OCI-LY1 (cell line): ENCODE measurements at regions not wholly inside any gene's neighbourhood (a gene's known extent, or its start where the extent isn't known, plus 50 kb on each side); places are given as distances from the start of the nearest gene placed in this dataset.

ENCODE experiments used
- H2AFZ ChIP-seq: fragments of 200-600 bp; sonication (generic), shearing (Covaris generic); 2 replicates; pipeline ENCODE4 v1.6.0; 2014; ENCODE audit warnings: antibody characterized with exemption, mild to moderate bottlenecking, low read length
- H3F3A ChIP-seq: fragments of 200-600 bp; sonication (generic), shearing (Covaris generic); 2 replicates; pipeline ENCODE4 v1.6.0; 2014; ENCODE audit warnings: mild to moderate bottlenecking, antibody characterized with exemption, low read length, moderate library complexity; ENCODE audit not compliant: insufficient read depth
- H3K27ac ChIP-seq: fragments of 200-600 bp; sonication (generic); 2 replicates; pipeline ENCODE4 v1.5.1; 2014; ENCODE audit warnings: low read length, mixed run types, mild to moderate bottlenecking, low read depth; ENCODE audit not compliant: poor library complexity, severe bottlenecking
- H3K27me3 ChIP-seq: fragments of 200-600 bp; sonication (generic); 2 replicates; pipeline ENCODE4 v1.6.0; 2014; ENCODE audit warnings: antibody characterized with exemption, mild to moderate bottlenecking, low read length, moderate library complexity; ENCODE audit not compliant: insufficient read depth
- H3K36me3 ChIP-seq: fragments of 200-600 bp; sonication (generic); 2 replicates; pipeline ENCODE4 v1.6.1; 2014; ENCODE audit warnings: mild to moderate bottlenecking, antibody characterized with exemption, low read length, moderate library complexity, mixed read lengths; ENCODE audit not compliant: insufficient read depth
- H3K4me1 ChIP-seq: fragments of 200-600 bp; sonication (generic); 2 replicates; pipeline ENCODE4 v1.5.1; 2014; ENCODE audit warnings: mild to moderate bottlenecking, low read length, moderate library complexity; ENCODE audit not compliant: insufficient read depth, severe bottlenecking
- H3K4me2 ChIP-seq: fragments of 200-600 bp; sonication (generic), shearing (Covaris generic); 2 replicates; pipeline ENCODE4 v1.6.1; 2014; ENCODE audit warnings: low read length
- H3K4me3 ChIP-seq: fragments of 200-600 bp; sonication (generic); 2 replicates; pipeline ENCODE4 v1.5.1; 2014; ENCODE audit warnings: low read length, low read depth, mild to moderate bottlenecking, mixed read lengths; ENCODE audit not compliant: poor library complexity, severe bottlenecking
- H3K79me2 ChIP-seq: fragments of 200-600 bp; shearing (Covaris generic); 2 replicates; pipeline ENCODE4 v1.6.1; 2016; ENCODE audit warnings: mixed run types, low read length, mixed read lengths; ENCODE audit not compliant: insufficient read depth
- H3K9ac ChIP-seq: fragments of 200-600 bp; sonication (generic), shearing (Covaris generic); 2 replicates; pipeline ENCODE4 v1.6.1; 2014; ENCODE audit warnings: mild to moderate bottlenecking, low read length, mixed read lengths
- H3K9me2 ChIP-seq: fragments of 200-600 bp; sonication (generic), shearing (Covaris generic); 2 replicates; pipeline ENCODE4 v1.6.1; 2014; ENCODE audit warnings: low read depth, mild to moderate bottlenecking, low read length, mixed read lengths
- H3K9me3 ChIP-seq: fragments of 200-600 bp; shearing (Covaris generic); 2 replicates; pipeline ENCODE4 v1.6.1; 2014; ENCODE audit warnings: low read length, mixed read lengths
- H4K20me1 ChIP-seq: fragments of 200-600 bp; sonication (generic), shearing (Covaris generic); 2 replicates; pipeline ENCODE4 v1.6.0; 2016; ENCODE audit warnings: mild to moderate bottlenecking, low read length; ENCODE audit not compliant: insufficient read depth
- EZH2 ChIP-seq: fragments of 200-600 bp; sonication (generic), shearing (Covaris generic); IDR thresholded peaks from 2 replicates; pipeline ENCODE4 v1.8.0; 2017; ENCODE audit warnings: borderline replicate concordance, mixed run types, mild to moderate bottlenecking, antibody characterized with exemption, low read length, moderate library complexity, mixed read lengths
- TF ChIP-seq, protein P1 (sequence below): fragments of 200-600 bp; sonication (generic), shearing (Covaris generic); IDR thresholded peaks from 2 replicates; pipeline ENCODE4 v1.5.1; 2017; ENCODE audit warnings: mild to moderate bottlenecking, antibody characterized with exemption, low read length, moderate library complexity, mixed read lengths

DNA sequence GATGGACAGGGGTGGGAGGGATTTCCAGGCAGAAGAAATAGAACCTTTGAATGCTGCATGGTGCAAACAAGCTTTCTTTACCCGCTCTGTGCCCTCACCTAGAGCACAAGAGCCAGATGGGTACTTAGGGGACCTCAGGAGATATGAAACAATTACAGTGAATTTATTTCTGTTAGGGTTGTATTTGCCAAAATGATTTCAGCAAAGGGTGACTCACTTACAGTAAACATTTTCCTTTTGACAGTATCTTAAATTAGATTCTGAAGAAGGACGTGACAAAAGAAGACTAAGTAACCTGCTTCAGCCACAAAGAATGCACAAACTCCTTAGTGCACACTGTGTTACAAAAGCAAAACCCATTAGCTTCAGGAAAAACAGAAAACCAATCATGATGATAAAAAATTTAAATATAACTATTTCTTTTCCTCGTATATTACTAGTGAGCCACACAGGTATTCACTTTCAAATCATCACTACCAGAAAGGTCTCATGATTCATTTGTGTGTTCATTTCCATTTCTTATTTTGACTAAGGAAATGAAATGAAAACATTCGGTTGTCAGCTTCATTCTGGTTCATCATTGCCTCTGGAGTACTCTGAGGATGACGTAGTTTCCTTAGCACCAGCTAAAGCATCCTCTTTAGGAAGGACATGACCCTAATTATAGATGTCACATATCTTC is 158.8 kb downstream of the NHLRC3 start:
- Histone ChIP-seq H3K4me2 (no peak overlapping the region), H3K79me2 (no peaks in the 10 kb centered on the region), H3K9me3 (no peaks in the 10 kb centered on the region), H3K9me2 (no peaks in the 10 kb centered on the region), H3K4me3 (no peak overlapping the region), H3K4me1 (no peaks in the 10 kb centered on the region), H3K27me3 (no peaks in the 10 kb centered on the region), H4K20me1 (no peaks in the 10 kb centered on the region), H2AFZ (no peak overlapping the region), H3K9ac (no peak overlapping the region), H3K36me3 (no peaks in the 10 kb centered on the region), H3F3A (no peaks in the 10 kb centered on the region), H3K27ac (no peak overlapping the region)
- no peak for TF ChIP-seq EZH2
- TF ChIP-seq, protein P1, sequence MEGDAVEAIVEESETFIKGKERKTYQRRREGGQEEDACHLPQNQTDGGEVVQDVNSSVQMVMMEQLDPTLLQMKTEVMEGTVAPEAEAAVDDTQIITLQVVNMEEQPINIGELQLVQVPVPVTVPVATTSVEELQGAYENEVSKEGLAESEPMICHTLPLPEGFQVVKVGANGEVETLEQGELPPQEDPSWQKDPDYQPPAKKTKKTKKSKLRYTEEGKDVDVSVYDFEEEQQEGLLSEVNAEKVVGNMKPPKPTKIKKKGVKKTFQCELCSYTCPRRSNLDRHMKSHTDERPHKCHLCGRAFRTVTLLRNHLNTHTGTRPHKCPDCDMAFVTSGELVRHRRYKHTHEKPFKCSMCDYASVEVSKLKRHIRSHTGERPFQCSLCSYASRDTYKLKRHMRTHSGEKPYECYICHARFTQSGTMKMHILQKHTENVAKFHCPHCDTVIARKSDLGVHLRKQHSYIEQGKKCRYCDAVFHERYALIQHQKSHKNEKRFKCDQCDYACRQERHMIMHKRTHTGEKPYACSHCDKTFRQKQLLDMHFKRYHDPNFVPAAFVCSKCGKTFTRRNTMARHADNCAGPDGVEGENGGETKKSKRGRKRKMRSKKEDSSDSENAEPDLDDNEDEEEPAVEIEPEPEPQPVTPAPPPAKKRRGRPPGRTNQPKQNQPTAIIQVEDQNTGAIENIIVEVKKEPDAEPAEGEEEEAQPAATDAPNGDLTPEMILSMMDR: no peak

DNA sequence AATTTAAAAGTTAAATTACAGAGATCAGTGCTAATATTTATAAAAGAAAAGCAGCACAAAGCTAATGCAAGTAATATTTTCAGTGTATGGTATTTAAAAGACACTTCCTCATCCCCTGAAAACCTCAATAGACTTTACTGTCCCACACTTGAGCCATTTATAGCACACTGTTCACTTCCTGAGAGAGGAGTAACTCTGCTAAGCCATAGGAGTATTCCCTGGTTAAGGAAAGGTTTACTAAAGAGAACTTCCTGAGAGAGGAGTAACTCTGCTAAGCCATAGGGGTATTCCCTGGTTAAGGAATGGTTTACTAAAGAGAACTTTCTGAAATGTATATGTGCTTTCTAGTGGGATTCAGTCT is 159.4 kb downstream of the NHLRC3 start:
- Histone ChIP-seq H3K36me3 (no peaks in the 10 kb centered on the region), H3K27ac (no peak overlapping the region), H4K20me1 (no peaks in the 10 kb centered on the region), H3K4me1 (no peaks in the 10 kb centered on the region), H3K4me2 (no peak overlapping the region), H3K9ac (no peak overlapping the region), H3F3A (no peaks in the 10 kb centered on the region), H2AFZ (no peak overlapping the region), H3K9me3 (no peaks in the 10 kb centered on the region), H3K4me3 (no peak overlapping the region), H3K9me2 (no peaks in the 10 kb centered on the region), H3K79me2 (no peaks in the 10 kb centered on the region), H3K27me3 (no peaks in the 10 kb centered on the region)
- TF ChIP-seq, protein P1: no peak
- no peak for TF ChIP-seq EZH2

DNA sequence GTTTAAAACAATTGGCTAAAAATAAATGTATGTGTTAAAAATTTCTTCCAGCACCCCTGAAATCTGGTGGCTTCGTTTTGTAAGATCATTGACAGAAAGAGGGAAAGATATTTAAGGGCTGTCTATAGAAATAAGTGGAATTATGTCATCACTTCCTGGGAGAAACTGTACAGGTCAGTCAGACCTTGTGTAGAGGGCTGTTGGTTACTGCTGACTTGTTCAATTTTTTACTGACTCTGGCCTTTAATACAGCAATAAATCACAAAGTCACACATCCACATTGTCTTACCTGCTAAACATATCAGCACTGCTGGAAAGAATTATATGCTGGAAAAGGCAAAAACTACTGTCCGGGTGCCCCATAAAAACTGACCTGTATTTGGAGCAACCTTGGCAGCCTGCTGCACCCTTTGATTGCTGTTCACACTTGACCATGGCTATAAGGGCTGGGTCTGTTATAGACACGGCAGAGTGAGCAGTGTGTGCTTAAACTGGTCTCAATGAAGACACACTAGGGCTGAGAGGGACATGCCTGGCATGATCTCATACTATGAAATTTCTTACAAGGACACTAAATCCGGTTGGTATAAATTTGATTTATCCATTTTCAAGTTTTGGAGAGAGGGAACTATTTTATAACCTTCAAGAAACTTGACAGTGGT is 162.1 kb downstream of the NHLRC3 start:
- H3K79me2 ChIP-seq: no peaks in the 10 kb centered on the region
- H3K4me2 ChIP-seq: no peak overlapping the region
- H2AFZ ChIP-seq: no peak overlapping the region
- TF ChIP-seq, protein P1: no peak
- no peak for TF ChIP-seq EZH2
- H3K27me3 ChIP-seq: no peaks in the 10 kb centered on the region
- no peaks in the 10 kb centered on the region for H3K4me1 ChIP-seq
- no peaks in the 10 kb centered on the region for H3K9me3 ChIP-seq
- H3F3A ChIP-seq: no peaks in the 10 kb centered on the region
- H3K9me2 ChIP-seq: no peaks in the 10 kb centered on the region
- H3K36me3 ChIP-seq: no peaks in the 10 kb centered on the region
- H3K4me3 ChIP-seq: no peak overlapping the region
- H3K27ac ChIP-seq: no peak overlapping the region
- no peaks in the 10 kb centered on the region for H4K20me1 ChIP-seq
- no peak overlapping the region for H3K9ac ChIP-seq
